GM12872 (cell line): ENCODE measurements at regions not wholly inside any gene's neighbourhood (a gene's known extent, or its start where the extent isn't known, plus 50 kb on each side); places are given as distances from the start of the nearest gene placed in this dataset.

Experiments used
- TF ChIP-seq, protein P1 (sequence below): IDR thresholded peaks from 3 replicates; pipeline ENCODE4 v1.5.1; 2011; ENCODE audit warnings: low read depth, mild to moderate bottlenecking, low read length, moderate library complexity; ENCODE audit not compliant: insufficient read depth

DNA sequence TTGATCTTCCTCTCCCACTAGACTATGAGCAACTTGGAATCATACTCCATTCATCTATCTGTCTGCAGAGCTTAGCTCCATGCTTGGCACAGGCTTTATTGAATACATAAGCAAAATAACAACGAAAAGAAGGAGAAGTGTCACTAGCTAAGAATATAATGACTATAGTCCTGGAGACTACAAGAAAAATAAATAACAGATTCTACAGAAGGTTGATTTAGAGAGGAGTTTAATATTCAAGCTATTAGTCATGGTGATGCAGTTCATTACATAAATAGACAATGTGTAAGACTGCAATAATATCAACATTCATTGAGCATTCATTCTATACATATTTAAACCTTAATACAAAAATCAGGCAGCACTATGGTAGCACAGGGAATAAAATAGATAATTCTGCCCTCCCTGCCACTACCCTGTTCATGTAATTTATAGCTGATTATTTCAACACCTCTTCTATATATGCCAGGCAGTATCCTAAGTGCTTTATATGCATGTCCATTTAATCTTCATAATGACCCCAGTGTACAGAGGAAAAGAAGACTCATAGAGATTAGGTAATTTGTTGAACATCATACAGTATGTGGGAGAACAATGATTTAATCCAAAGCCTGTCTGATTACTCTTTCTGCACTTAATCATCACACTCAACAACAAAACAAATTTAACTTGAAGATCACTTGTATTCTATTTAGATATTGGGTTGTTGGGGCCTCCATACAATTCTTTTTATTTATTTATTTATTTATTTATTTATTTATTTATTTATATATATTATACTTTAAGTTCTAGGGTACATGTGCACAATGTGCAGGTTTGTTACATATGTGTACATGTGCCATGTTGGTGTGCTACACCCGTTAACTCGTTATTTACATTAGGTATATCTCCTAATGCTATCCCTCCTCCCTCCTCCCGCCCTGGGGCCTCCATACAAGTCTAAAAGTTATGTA lies 165.3 kb downstream of the RNF152 start:
- TF ChIP-seq, protein P1, sequence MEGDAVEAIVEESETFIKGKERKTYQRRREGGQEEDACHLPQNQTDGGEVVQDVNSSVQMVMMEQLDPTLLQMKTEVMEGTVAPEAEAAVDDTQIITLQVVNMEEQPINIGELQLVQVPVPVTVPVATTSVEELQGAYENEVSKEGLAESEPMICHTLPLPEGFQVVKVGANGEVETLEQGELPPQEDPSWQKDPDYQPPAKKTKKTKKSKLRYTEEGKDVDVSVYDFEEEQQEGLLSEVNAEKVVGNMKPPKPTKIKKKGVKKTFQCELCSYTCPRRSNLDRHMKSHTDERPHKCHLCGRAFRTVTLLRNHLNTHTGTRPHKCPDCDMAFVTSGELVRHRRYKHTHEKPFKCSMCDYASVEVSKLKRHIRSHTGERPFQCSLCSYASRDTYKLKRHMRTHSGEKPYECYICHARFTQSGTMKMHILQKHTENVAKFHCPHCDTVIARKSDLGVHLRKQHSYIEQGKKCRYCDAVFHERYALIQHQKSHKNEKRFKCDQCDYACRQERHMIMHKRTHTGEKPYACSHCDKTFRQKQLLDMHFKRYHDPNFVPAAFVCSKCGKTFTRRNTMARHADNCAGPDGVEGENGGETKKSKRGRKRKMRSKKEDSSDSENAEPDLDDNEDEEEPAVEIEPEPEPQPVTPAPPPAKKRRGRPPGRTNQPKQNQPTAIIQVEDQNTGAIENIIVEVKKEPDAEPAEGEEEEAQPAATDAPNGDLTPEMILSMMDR, result no peak

DNA sequence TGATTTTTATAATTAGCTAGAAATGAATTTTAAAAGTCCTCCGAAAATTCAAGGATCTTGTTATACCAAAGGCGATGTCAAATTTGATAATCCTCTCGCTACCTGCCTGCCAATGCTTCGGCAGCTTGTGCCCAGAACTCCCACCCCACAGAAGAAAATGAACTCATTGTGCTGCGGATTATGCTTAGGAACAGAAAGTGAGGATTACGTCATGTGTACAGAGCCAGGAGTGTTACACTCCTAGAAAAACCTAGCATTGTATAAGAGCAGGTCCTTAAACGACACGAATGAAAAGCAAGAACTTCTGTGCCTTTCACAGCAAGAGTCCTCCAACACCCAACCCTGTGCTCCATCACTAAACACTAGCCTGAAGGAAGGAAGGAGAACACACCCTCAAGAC lies 168.3 kb downstream of the RNF152 start:
- TF ChIP-seq, protein P1, result no peak

- TF ChIP-seq, protein P1, result no peak
Measured at GRCh38 chr18:61722247-61722646, 170.6 kb downstream of the RNF152 start.

GRCh38 chr18:61720496-61720895 lies 172.3 kb downstream of the RNF152 start:
- TF ChIP-seq, protein P1, result no peak

- TF ChIP-seq, protein P1, result no peak
Measured at GRCh38 chr18:61719671-61720070, 173.1 kb downstream of the RNF152 start.

DNA sequence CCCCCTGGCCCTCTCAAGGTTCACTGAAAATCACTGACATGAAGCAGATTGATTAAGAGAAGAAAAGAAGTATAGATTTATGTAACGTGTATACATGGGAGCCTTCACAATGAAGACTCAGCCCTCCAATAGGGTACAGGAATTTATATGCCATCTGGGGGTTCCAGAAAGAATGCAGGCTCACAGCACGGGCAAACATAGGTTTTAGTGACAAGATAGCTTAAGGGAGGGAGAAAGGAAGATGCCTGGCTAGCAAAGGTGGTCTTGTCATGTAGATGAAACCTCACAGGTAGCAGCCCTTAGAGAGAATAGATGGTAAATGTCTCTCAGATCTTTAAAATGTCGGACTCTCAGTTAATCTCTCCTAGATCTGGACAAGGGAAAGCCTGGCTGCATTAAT lies 173.9 kb downstream of the RNF152 start:
- TF ChIP-seq, protein P1, result no peak

DNA sequence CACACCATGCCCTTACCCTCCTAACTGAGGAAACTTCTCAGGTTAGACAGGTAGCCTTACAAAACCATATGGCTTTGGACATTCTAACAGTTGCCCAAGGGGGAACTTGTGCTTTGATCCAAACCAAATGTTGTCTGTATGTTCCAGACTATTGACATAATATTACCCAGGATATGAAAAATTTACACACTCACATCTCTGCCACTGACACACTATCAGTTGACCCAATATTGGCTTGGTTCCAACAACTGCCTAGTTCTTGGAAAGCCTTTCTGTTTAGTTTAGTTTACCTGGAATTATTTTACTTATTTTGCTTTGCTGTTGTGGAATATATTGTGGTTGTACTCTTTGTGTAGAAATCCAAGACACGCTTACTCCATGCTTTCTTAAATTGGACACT lies 178.4 kb downstream of the RNF152 start:
- TF ChIP-seq, protein P1, result no peak
